ENCODE measurements at regions not wholly inside any gene's neighbourhood (a gene's known extent, or its start where the extent isn't known, plus 50 kb on each side); places are given as distances from the start of the nearest gene placed in this dataset.

DNA sequence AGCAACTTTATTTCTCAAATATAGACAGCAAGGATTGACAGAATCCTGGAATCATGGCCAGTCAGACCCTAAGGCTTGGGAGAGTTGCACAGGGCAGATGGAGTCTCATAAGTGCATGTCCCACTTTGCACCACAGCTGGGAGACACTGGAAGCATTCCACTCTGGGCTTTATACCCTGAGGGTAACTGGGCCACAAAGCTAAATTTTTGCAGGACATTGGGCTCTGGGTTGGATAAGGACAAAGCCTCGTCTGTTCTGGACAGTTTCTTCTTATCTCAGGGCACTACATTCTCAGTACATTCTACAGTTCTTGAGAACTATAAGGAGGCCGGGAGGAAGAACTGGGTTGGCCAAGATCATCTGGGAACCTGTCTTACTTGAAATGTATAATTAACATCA is 158.3 kb upstream of the IGFBP3 start:
- no peak overlapping the region for H3K4me2 ChIP-seq
- H3K27ac ChIP-seq = no peak overlapping the region
- H3K4me1 ChIP-seq = no peaks in the 10 kb centered on the region
- no peak for TF ChIP-seq Cebpa-rat (IDR thresholded peaks at IDR 0.05)
- no peaks in the 10 kb centered on the region for H4K20me1 ChIP-seq
- H3K36me3 ChIP-seq = no peaks in the 10 kb centered on the region
- H3K9ac ChIP-seq = no peak overlapping the region
- H3K4me3 ChIP-seq = no peak overlapping the region
- no peaks in the 10 kb centered on the region for H3K9me3 ChIP-seq (replicated peaks in 1 of 11)
- no peaks in the 10 kb centered on the region for H3K27me3 ChIP-seq

DNA sequence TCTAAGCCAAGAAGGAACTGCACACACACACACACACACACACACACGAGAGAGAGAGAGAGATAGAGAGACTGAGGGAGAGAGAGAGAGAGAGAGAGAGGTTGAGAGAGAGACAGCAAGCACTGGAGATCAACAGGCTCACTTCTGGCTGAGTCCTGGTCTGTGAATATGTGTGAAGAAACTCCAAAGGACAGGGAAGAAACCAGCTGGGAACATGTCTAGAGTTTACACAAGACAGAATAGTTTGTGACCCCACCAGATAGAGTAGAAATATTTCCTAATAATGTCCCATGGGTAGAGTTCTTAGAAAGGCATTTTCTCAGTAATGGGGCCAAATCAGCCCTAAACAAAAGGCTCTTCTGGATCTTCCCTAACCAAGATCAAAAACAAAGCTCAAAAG is 155.5 kb upstream of the IGFBP3 start:
- Histone ChIP-seq H3K9me3 (replicated peaks in 1 of 11) (no peaks in the 10 kb centered on the region), H3K27me3 (no peaks in the 10 kb centered on the region), H3K4me2 (no peak overlapping the region), H3K4me3 (no peak overlapping the region), H3K4me1 (no peaks in the 10 kb centered on the region), H4K20me1 (no peaks in the 10 kb centered on the region), H3K36me3 (no peaks in the 10 kb centered on the region), H3K9ac (no peak overlapping the region), H3K27ac (no peak overlapping the region)
- TF ChIP-seq Cebpa-rat (IDR thresholded peaks at IDR 0.05) = no peak

DNA sequence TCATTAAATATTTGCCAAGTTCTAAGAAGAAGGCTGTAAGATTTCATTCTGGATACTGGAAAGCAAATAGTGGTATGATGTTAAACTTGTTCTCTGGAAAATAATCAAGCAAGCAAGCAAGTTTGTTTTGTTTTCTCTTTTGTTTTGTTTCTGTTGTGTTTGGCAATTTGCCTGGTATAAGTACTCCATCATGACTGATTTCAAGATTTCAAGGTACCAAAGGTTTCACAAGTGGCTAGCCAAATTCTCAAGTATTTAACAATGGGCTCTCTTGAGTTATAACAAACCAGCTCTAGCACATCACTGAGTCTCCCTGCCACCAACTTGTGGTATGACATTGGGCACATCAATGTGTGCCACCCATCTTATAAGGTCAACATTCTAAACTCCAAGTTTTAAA is 151.7 kb upstream of the IGFBP3 start:
- H3K4me1 ChIP-seq = no peaks in the 10 kb centered on the region
- H3K27me3 ChIP-seq = no peaks in the 10 kb centered on the region
- no peak overlapping the region for H3K4me2 ChIP-seq
- no peak overlapping the region for H3K27ac ChIP-seq
- no peak for TF ChIP-seq Cebpa-rat (IDR thresholded peaks at IDR 0.05)
- no peak overlapping the region for H3K9ac ChIP-seq
- no peak overlapping the region for H3K4me3 ChIP-seq
- H3K36me3 ChIP-seq = no peaks in the 10 kb centered on the region
- H4K20me1 ChIP-seq = no peaks in the 10 kb centered on the region
- no peaks in the 10 kb centered on the region for H3K9me3 ChIP-seq (replicated peaks in 1 of 11)

DNA sequence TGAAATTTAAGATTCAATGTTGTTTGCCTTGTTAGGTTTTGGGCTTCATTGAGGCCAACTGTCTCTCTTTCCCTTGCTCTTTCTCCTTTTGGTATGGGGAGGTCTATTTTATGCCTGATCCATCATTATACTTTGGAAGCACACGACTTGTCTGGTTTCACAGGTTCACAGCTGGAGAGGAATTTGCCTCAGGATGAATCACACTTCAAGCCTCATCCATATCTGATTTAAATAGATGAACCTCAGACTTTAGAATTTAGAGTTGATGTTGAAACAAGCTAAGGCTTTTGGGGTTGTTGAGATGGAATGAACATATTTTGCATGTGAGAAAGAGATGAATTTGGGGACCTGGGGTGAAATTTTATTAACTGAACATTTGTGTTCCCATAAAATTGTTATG is 150.5 kb upstream of the IGFBP3 start:
- Histone ChIP-seq H3K36me3 (no peaks in the 10 kb centered on the region), H3K4me3 (no peak overlapping the region), H3K4me1 (no peaks in the 10 kb centered on the region), H3K9me3 (replicated peaks in 1 of 11) (no peaks in the 10 kb centered on the region), H3K27ac (no peak overlapping the region), H3K4me2 (no peak overlapping the region), H3K9ac (no peak overlapping the region), H3K27me3 (no peaks in the 10 kb centered on the region), H4K20me1 (no peaks in the 10 kb centered on the region)
- TF ChIP-seq Cebpa-rat (IDR thresholded peaks at IDR 0.05) = no peak

DNA sequence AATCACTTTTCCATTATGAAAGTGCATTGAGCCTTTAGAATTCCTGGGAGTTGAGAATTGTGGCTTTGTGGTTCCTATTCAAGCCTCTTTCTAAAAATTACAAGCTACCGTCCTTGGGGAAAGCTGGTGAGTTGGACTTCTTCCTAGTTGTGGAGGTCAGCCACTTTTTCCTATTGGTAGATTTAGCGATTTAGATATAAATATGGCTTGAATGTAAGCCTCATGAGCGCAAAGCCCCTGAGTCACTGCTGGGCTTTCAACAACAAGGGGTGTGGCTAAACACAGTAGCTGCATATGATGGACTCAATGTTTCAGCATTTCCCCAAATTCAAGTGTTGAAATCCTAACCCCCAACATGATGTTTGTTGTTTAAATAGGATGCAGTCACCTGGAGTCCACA is 150.0 kb upstream of the IGFBP3 start:
- no peak overlapping the region for H3K4me2 ChIP-seq
- no peaks in the 10 kb centered on the region for H3K4me1 ChIP-seq
- H3K9me3 ChIP-seq (replicated peaks in 1 of 11) = no peaks in the 10 kb centered on the region
- H4K20me1 ChIP-seq = no peaks in the 10 kb centered on the region
- no peaks in the 10 kb centered on the region for H3K27me3 ChIP-seq
- H3K27ac ChIP-seq = no peak overlapping the region
- H3K9ac ChIP-seq = no peak overlapping the region
- H3K36me3 ChIP-seq = no peaks in the 10 kb centered on the region
- TF ChIP-seq Cebpa-rat (IDR thresholded peaks at IDR 0.05) = no peak
- H3K4me3 ChIP-seq = no peak overlapping the region

DNA sequence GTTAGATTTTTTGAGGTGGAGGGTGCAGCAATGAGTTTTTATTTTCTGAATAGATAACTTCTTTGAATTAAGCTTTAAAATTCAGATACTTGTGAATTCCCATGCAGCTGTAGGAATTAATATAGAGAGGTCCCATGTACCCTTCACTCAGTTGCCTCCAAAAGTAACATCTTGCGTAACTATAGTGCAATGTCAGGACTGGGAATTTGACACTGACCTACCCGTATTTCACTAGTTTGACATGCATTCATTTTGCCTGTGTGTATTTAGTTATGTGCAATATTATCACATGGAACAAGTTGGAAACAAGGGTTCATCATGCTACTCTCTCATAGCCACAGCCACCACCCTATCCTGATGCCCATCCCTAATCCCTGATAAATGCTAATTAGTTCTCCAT is 147.1 kb upstream of the IGFBP3 start:
- TF ChIP-seq Cebpa-rat (IDR thresholded peaks at IDR 0.05) = peak in 1 of 11 experiments; percentile 24; a peak in 1 of 22 replicates
- Histone ChIP-seq H3K9ac (no peak overlapping the region), H3K27me3 (no peaks in the 10 kb centered on the region), H3K4me1 (no peaks in the 10 kb centered on the region), H3K4me2 (no peak overlapping the region), H3K4me3 (no peak overlapping the region), H3K36me3 (no peaks in the 10 kb centered on the region), H4K20me1 (no peaks in the 10 kb centered on the region), H3K9me3 (replicated peaks in 1 of 11) (no peaks in the 10 kb centered on the region), H3K27ac (no peak overlapping the region)

DNA sequence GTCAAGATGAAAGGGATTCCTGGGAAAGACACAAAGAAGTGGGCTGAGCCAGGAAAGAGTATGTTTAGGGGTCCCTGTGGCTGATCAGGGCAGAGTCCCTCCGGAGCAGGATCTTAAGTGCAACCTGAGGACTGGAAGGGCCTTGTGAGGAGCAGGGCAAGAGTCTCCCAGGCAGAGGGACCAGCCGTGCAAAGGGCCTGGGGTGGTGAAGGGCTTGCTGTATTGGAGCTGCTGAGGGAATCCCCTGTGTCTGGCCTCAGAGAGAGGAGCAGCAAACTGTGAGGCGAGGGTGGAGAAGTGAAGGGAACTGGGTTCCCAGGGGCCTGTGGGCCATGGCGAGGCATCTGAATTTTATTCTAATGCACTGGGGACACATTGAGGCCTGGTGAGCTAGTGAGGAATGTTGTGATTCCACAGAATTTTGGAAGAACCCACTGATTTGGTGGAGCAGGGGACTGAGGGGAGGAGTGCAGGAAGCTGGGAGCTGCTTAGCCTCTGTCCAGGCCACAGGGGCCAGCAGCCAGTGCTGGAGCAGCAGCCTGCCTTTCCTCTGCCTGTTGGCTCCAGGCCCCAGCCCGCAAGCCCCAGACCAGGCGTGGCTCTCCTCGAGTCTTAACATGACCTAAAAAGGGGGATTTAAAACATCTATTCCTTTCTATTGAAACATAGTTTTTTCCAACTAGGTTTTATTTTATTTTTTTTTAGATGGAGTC is 138.4 kb upstream of the IGFBP3 start:
- no peak for TF ChIP-seq Cebpa-rat (IDR thresholded peaks at IDR 0.05)
- no peaks in the 10 kb centered on the region for H4K20me1 ChIP-seq
- H3K9me3 ChIP-seq (replicated peaks in 1 of 11) = no peaks in the 10 kb centered on the region
- no peaks in the 10 kb centered on the region for H3K36me3 ChIP-seq
- H3K4me3 ChIP-seq = no peak overlapping the region
- H3K27me3 ChIP-seq = no peaks in the 10 kb centered on the region
- no peaks in the 10 kb centered on the region for H3K4me1 ChIP-seq
- no peak overlapping the region for H3K27ac ChIP-seq
- H3K9ac ChIP-seq = no peak overlapping the region
- no peak overlapping the region for H3K4me2 ChIP-seq

DNA sequence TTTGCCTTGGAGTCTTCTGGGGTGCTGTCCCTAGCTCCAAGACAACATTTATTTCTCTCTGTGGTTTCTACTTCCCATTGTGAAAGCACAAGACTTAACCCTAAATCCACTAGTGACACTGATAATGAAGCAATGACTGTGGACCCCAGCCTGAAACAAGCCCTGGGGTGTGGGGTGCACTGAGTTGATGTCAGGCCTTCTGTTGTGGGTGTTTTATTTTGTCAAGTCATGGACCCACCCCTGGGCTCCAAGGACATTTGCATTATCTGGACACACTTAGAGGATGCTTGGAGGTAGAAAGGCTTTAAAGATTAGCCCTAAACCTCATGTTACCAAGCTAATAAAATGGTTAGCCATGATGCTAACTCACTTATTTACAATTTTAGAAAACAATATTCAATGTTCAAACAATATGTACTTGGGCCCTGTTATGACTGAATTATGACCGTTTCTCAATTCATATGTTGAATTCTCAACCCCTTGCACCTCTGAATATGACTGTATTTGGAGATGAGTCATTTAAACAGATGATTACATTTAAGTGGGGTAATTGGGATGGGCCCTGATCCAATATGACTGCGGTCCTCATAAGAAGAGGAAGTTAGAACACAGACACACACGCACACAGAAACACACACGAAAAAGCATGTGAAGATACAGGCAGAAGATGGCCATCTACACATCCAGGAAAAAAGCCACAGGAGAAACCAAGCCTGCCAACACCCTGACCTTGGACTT is 137.2 kb upstream of the IGFBP3 start:
- Histone ChIP-seq H3K27ac (no peak overlapping the region), H3K9me3 (replicated peaks in 1 of 11) (no peaks in the 10 kb centered on the region), H3K4me3 (no peak overlapping the region), H4K20me1 (no peaks in the 10 kb centered on the region), H3K27me3 (no peaks in the 10 kb centered on the region), H3K4me1 (no peaks in the 10 kb centered on the region), H3K36me3 (no peaks in the 10 kb centered on the region), H3K4me2 (no peak overlapping the region), H3K9ac (no peak overlapping the region)
- TF ChIP-seq Cebpa-rat (IDR thresholded peaks at IDR 0.05) = no peak

DNA sequence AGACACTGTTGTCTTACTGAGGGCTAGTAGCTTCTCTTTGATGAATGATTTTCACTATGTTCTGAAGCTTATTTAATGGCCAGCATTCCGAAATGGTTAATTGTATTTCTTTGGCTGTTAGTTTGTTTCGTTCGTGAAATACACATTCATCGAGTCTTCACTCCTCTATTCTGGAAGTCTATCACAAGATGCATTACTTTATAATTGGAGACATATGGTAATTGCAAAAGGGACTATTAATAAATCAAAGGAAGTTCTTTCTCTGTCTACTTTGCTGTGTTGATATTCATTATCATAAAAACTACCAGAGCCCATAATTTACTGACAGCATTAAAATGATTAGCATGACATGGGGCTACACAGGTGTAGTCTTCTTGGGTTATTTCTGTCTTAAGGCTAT is 133.8 kb upstream of the IGFBP3 start:
- no peak for TF ChIP-seq Cebpa-rat (IDR thresholded peaks at IDR 0.05)
- H3K9ac ChIP-seq = no peak overlapping the region
- no peaks in the 10 kb centered on the region for H3K36me3 ChIP-seq

DNA sequence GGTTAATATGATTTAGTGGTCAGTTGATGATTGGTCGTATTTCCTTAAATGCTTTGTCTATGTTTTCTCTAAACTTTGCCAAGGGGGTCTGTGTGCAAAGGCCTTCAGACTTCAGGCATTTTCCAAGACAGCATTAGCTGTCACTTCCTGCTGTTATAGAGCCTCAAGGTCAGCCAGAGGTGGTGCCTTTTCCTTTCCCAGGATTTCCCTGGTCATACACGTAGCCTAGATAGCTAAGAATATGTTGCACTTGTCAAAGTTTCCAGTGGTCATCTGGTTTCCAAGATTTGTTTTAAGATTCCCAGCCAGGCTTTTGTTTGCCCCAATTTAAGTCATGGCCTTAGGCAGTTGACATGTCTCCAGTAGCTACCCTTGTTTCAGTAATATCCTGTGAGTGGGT is 133.2 kb upstream of the IGFBP3 start:
- no peak for TF ChIP-seq Cebpa-rat (IDR thresholded peaks at IDR 0.05)
- Histone ChIP-seq H3K4me3 (no peak overlapping the region), H3K9me3 (replicated peaks in 1 of 11) (no peaks in the 10 kb centered on the region), H3K36me3 (no peaks in the 10 kb centered on the region), H3K4me2 (no peak overlapping the region), H3K4me1 (no peaks in the 10 kb centered on the region), H4K20me1 (no peaks in the 10 kb centered on the region), H3K27ac (no peak overlapping the region), H3K27me3 (no peaks in the 10 kb centered on the region), H3K9ac (no peak overlapping the region)

More for the DNA sequence above, 133.8 kb upstream of the IGFBP3 start:
- no peak overlapping the region for H3K4me3 ChIP-seq
- H4K20me1 ChIP-seq = no peaks in the 10 kb centered on the region
- no peaks in the 10 kb centered on the region for H3K27me3 ChIP-seq
- H3K27ac ChIP-seq = no peak overlapping the region
- H3K4me1 ChIP-seq = no peaks in the 10 kb centered on the region
- H3K4me2 ChIP-seq = no peak overlapping the region
- no peaks in the 10 kb centered on the region for H3K9me3 ChIP-seq (replicated peaks in 1 of 11)
